Prostate gland (tissue), 2 donors: ENCODE measurements at regions not wholly inside any gene's neighbourhood (a gene's known extent, or its start where the extent isn't known, plus 50 kb on each side); places are given as distances from the start of the nearest gene placed in this dataset.

Experiments
- DNase-seq: peaks from one replicate; pipeline ENCODE4 v3.0.0-alpha.2; 2019; ENCODE audit warnings: low spot score
- H3K27ac ChIP-seq, 2 donors: fragments of 200-600 bp; sonication (generic); 2 replicates each; pipeline ENCODE4 v1.5.1; 2017 to 2019
- H3K27me3 ChIP-seq: fragments of 200-600 bp; sonication (generic); replicated peaks from 2 replicates; pipeline ENCODE4 v1.5.1; 2019; ENCODE audit not compliant: insufficient read depth
- H3K36me3 ChIP-seq, 2 donors: fragments of 200-600 bp; sonication (generic); 1 replicate in 1 of 2; 2 replicates in 1 of 2; pipeline versions ENCODE4 v1.5.1 to v1.8.1; 2017 to 2019
- H3K4me1 ChIP-seq: fragments of 200-600 bp; sonication (generic); replicated peaks from 2 replicates; pipeline ENCODE4 v1.5.1; 2019
- H3K4me3 ChIP-seq, 2 donors: fragments of 200-600 bp; sonication (generic); 2 replicates each; pipeline ENCODE4 v1.5.1; 2017 to 2019
- H3K9me3 ChIP-seq: fragments of 200-600 bp; sonication (generic); 2 replicates; pipeline ENCODE4 v1.5.1; 2017
- CTCF ChIP-seq, 4 experiments: fragments of 200-600 bp in 2 of 4; fragments of 450-650 bp in 2 of 4; sonication (generic) in 2 of 4; IDR thresholded peaks; 1 replicate in 3 of 4; 2 replicates in 1 of 4; pipeline ENCODE4 v1.5.1; 2016 to 2019; ENCODE audit warnings: antibody characterized with exemption in 4 of 4, mild to moderate bottlenecking in 2 of 4, moderate library complexity in 2 of 4
- POLR2A ChIP-seq: fragments of 450-650 bp; IDR thresholded peaks from one replicate; pipeline ENCODE4 v1.6.1; 2016; ENCODE audit warnings: antibody characterized with exemption, mild to moderate bottlenecking
- POLR2AphosphoS5 ChIP-seq: sonication (generic); formaldehyde crosslinking; IDR thresholded peaks from one replicate; pipeline ENCODE4 v1.6.1; 2017; ENCODE audit warnings: antibody characterized with exemption
- WGBS: methylation state at CpG from one replicate; pipeline ENCODE4 v1.1.5; 2018; 5-methylcytosine and 5-hydroxymethylcytosine counted together
- intact Hi-C: fragments of 100-400 bp; cut with DNase I; formaldehyde crosslinking; loops from one replicate; pipeline ENCODE4 v1.14.2; 2022

- H3K4me1 ChIP-seq, result no peaks in the 10 kb centered on the region
- no peak for TF ChIP-seq POLR2A
- TF ChIP-seq POLR2AphosphoS5, result no peak
- TF ChIP-seq CTCF (IDR thresholded peaks at IDR 0.05), result no peak
- intact Hi-C loops, result no loop called here
- no peaks in the 10 kb centered on the region for H3K9me3 ChIP-seq
- WGBS, result 17% methylated on average over 1 of the region's 1 CpG
- H3K4me3 ChIP-seq, result no peak overlapping the region
- H3K27ac ChIP-seq, result no peak overlapping the region
- no peaks in the 10 kb centered on the region for H3K27me3 ChIP-seq
- no peak for DNase-seq
- no peaks in the 10 kb centered on the region for H3K36me3 ChIP-seq
Observed at GRCh38 chr6:147933224-147933623, 409.4 kb upstream of the SASH1 start.

GRCh38 chr6:147935656-147936055 is 407.0 kb upstream of the SASH1 start:
- intact Hi-C loops, result no loop called here
- H3K9me3 ChIP-seq, result no peaks in the 10 kb centered on the region
- H3K4me1 ChIP-seq, result no peaks in the 10 kb centered on the region
- H3K27me3 ChIP-seq, result no peaks in the 10 kb centered on the region
- no peak overlapping the region for H3K4me3 ChIP-seq
- H3K36me3 ChIP-seq, result no peaks in the 10 kb centered on the region
- no peak overlapping the region for H3K27ac ChIP-seq
- no peak for DNase-seq
- TF ChIP-seq CTCF (IDR thresholded peaks at IDR 0.05) (no peak), POLR2A (no peak), POLR2AphosphoS5 (no peak)

DNA sequence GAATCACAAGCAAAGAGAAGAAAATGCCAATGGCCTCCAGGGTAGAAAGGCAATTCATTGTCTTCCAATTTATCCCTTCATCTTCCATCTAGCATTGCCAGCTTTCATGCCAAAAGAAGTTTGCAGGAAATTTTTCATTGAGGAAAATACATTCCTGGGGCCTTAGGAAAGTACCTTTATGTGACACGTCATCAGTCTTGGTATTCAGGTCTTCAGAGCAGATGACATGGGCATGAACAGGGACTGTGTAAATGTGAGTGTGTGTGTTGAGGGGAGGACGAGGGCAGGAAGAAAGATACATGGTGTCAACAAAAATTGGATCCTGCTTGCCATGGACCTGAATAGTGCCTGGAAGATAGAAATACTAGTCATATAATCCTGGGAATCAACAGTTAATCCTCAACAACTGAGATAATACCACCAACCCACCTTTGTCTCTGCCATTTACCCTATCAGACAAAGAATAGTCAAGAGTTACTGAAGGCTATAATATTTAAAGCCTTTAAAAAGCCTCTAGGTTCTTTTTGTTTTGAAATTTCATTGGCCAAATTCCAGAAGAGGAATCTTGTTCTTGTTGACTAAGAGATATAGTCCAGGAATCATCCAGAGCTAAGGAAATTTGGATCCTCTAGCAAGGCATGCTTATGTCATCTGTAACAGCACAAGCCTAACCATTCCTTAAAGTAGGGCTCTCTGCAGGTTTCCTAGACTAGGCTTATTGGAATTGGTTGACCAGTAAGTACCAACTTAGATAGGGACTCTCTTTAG is 405.8 kb upstream of the SASH1 start:
- WGBS, result 88% methylated on average over 2 of the region's 2 CpGs
- intact Hi-C loops, result no loop called here
- Histone ChIP-seq H3K27ac (no peak overlapping the region), H3K9me3 (no peaks in the 10 kb centered on the region), H3K4me1 (no peaks in the 10 kb centered on the region), H3K27me3 (no peaks in the 10 kb centered on the region), H3K4me3 (no peak overlapping the region), H3K36me3 (no peaks in the 10 kb centered on the region)
- TF ChIP-seq CTCF (IDR thresholded peaks at IDR 0.05), result no peak
- TF ChIP-seq POLR2A, result no peak
- no peak for TF ChIP-seq POLR2AphosphoS5
- DNase-seq, result no peak

- Histone ChIP-seq H3K9me3 (no peaks in the 10 kb centered on the region), H3K4me1 (no peaks in the 10 kb centered on the region), H3K27me3 (no peaks in the 10 kb centered on the region), H3K36me3 (no peaks in the 10 kb centered on the region), H3K4me3 (no peak overlapping the region), H3K27ac (no peak overlapping the region)
- TF ChIP-seq POLR2AphosphoS5 (no peak), POLR2A (no peak), CTCF (IDR thresholded peaks at IDR 0.05) (no peak)
- intact Hi-C loops, result no loop called here
- WGBS, result 30% methylated on average over 4 of the region's 4 CpGs
- DNase-seq, result no peak
Observed at GRCh38 chr6:147941143-147941542, 401.5 kb upstream of the SASH1 start.

DNA sequence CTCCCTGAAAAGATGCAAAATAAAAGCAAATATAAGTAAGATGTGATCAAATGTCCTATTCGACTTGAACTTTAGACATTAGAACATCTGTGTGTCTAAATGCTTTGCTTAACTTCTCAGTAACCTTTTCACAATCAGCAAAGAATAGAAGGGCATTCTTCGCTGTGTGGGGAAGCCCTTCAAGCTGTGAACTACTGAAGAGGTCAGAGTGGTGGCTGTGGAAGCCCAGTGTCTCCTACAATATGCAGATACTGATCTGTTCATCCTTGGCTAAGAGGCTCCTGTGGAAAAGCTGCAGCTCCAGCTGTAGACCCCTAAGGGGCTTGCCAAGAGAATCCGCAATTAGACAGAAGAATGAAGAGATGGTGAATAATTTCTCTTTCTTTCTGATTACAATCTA is 400.3 kb upstream of the SASH1 start:
- no peak overlapping the region for H3K4me3 ChIP-seq
- intact Hi-C loops, result no loop called here

More for the DNA sequence above, 400.3 kb upstream of the SASH1 start:
- H3K27ac ChIP-seq, result no peak overlapping the region
- H3K36me3 ChIP-seq, result no peaks in the 10 kb centered on the region
- 72% methylated on average over 3 of the region's 3 CpGs for WGBS
- no peak for TF ChIP-seq POLR2AphosphoS5
- no peaks in the 10 kb centered on the region for H3K27me3 ChIP-seq
- DNase-seq, result no peak
- no peaks in the 10 kb centered on the region for H3K9me3 ChIP-seq
- no peaks in the 10 kb centered on the region for H3K4me1 ChIP-seq
